ENCODE measurements at regions not wholly inside any gene's neighbourhood (a gene's known extent, or its start where the extent isn't known, plus 50 kb on each side); places are given as distances from the start of the nearest gene placed in this dataset.

GRCh38 chr6:165900970-165901369, 237.9 kb upstream of the PDE10A start:
- TF ChIP-seq CTCF (IDR thresholded peaks at IDR 0.05): no peak
- TF ChIP-seq POLR2AphosphoS5 (IDR thresholded peaks at IDR 0.05): no peak
- TF ChIP-seq POLR2A (IDR thresholded peaks at IDR 0.05): no peak

Measured in prostate gland (tissue), 2 donors.